Hematopoietic multipotent progenitor cell treated with erythropoietin and hydrocortisone succinate and interleukin-3 and kit ligand, for 8 days (in vitro differentiated cells): ENCODE measurements at regions not wholly inside any gene's neighbourhood (a gene's known extent, or its start where the extent isn't known, plus 50 kb on each side); places are given as distances from the start of the nearest gene placed in this dataset.
"Not testable (repeated sequence)": the region's sequence is repeated elsewhere in the genome, so short reads cannot be mapped to it uniquely, and the experiment has no call there.

Experiments used
- DNase-seq: peaks from one replicate; pipeline ENCODE4 v3.0.0-alpha.2; 2015

DNA sequence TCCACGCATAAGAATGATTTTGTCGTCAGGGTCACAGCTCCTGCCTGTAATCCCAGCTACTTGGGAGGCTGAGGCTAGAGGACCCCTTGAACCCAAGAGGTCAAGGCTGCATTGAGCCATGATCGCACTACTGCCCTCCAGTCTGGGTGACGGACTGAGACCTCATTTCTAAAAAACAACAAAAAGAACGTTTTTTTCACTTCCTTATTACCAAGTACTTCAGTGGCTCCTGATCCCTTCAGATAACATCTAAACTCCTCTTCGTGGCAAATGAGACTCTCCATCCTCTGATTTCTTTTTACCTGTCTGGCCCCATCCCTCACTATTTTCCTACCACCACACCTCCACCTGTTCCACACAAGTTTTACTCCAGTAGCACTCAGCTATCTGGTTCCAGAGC lies 105.4 kb upstream of the TLK1 start:
- DNase-seq = no peak

DNA sequence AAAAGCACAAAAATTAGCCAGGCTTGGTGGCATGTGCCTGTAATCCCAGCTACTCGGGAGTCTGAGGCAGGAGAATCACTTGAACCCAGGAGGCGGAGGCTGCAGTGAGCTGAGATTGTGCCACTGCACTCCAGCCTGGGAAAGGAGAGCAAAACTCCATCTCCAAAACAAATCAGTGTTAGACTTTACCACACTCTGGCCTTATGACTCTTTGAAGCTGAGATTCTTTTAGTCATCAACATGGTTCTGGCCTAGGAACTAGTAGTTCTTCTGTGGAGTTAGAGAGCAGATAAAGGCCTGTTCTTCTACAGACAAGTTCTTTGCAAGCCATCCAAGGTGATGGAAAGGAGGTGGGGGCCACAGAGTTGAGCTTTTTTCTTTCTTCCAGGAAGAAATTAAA lies 100.8 kb upstream of the TLK1 start:
- not testable (repeated sequence) for DNase-seq

DNA sequence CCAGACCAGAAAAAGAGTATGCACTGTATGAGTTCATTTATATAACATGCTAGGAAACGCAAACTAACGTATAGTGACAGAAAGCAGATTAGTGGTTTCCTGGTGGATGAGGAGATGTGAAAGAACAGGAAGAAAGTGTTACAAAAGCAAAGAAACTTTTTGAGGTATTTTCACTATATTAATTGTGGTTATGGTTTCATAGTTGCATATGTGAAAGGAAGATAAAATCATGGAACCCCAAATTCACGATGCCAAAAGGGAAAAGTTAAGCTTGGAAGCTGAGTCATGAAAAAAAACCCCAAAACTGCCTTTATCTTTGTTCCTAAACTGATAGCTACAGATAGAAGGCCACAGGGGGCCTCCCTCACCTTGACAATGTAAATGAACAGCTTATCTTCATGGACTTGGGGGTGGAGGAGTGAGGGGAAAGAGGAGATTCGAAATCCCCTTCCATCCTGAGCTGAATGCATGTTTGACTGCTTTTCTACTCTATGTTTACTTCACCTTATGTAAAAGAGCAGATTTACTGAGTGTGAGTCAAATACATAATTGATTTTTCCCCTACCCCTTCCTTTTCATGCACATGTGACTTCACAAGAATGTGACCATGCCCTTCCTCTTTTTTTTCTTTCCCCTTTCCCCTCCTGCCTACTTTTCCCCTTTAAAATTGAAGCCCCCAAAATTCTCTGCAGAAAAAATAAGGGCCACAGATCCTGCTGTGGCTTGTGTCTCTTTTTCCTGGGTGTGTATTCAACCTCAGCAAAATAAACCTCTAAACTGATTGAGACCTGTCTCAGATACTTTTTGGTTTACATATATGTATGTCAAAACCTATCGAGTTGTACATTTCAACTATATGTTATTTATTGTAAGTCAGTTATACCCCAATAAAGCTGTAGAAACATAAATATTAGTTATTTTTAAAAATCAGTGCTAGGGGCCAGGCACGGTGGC lies 100.1 kb upstream of the TLK1 start:
- no peak for DNase-seq

DNA sequence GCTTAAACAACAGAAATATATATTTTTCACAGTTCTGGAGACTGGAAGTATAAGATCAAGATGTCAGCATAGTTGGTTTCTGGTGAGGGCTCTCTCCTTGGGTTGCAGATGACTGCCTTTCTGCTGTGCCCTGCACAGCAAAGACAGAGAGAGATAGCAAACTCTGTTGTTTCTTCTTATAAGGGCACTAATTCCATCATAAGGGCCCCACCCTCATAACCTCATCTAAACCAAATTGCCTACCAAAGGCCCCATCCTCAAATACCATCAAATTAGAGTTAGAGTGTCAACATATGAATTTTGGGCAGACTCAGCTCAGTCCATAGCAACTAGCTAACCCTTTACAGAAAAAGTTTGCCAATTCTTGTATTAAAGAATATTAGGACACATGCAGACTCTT lies 94.0 kb upstream of the TLK1 start:
- DNase-seq = no peak

DNA sequence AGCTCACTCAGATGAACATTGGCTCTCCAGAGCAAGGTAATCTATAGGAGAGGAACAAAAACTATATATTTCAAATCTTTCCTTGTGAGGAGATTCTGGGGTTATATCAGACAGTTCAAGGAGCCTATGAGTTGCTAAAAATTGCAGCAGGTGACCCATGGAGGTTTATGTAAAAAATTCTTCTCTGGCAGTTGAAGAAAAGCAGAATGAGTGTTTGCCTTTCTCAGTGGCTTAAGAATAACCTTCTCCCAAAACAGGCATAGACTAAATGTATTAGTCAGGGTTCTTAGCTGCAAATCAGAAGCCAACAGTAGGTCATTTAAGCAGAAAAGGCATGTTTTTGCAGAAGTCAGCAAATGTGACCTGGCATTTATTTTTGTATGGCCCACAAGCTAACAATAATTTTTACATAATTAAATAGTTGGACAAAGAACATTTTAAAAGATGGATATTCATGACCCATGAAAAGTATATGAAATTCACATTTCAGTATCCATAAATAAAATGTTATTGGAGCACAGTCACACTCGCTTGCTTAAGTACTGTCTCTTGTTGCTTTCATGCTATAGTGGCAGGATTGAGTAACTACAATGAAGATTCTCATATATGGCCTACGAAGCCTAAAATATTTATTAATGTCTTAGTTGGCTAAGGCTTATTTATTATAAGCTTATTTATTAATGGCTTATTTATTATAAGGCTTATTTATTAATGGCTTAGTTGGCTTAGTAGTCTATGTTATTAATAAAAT lies 93.4 kb upstream of the TLK1 start:
- no peak for DNase-seq

DNA sequence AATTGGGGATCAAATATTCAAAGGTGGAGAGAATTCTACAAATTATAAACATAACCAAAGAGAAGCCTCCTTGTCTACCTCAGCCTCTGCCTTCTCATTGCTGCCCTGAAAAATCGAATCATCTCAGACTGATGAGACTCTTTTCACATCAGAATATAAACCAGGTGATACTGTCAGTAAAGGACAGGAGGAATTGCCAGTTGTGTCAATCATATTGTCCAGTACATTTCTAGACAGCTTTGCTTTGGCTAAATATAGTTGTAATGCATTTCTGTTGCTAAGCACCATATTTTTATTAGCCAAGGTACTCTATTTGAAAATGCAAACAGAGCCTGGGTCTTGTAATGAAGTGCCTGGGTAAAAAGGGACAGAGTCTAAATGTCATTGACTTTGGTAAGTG lies 92.6 kb upstream of the TLK1 start:
- no peak for DNase-seq

DNA sequence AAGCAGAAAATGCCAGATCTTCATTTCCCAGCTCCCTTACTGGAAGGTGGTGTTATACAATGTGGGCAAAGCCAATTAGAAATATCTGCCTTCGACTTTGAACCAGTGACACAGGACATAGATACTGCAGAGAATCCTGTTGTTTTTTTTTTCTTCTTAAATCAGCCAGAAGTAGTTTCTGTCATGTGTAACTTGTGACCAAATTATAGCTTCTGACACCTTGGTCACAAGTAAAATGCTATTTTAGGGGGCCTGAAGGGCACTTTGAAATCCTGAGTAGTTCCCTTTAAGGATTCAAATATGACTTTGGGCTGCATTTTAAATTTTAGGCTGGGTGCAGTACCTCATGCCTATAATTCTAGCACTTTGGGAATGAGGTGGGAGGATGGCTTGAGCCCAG lies 89.0 kb upstream of the TLK1 start:
- no peak for DNase-seq

DNA sequence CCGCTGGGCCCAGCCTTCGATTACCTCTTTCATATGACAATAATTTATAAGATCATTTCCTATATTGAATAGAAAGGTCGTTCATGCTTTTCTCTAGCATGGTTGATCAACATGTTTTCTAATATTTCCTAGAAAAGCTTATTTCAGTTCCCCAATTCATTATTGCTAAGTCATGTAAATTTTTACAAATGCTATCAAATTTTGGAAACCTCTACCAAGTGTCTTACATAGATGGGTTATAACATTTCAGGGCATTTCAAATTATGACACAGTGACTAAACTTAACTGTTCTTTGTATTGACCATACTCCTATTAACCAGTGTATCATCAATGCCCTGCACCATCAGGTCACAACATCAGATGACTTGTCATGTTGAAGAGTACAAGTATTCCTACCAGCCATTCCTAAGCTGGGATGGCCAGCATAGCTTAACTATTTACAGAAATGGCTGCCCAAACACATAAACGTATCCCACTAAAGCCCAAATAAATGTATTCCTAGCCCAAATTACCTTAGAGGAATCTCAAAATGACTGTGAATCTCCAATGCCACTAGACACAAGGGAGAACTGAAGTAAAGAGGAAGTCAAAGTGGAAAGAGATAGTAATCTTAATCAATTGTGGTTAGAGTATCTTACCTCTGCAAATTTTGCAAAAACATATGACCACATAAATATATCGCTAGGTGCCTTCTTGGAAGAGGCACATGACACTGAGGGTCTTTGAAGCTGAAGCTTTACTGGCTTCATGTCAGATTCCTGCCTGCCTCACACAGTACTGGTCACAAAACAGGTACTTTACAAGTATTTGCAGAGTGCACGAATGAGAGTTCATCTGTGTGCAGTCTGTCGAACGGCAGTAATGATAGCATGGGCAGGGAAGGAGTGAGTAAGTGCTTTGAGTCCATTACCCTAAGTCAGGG lies 87.3 kb upstream of the TLK1 start:
- DNase-seq = peak; percentile 67

DNA sequence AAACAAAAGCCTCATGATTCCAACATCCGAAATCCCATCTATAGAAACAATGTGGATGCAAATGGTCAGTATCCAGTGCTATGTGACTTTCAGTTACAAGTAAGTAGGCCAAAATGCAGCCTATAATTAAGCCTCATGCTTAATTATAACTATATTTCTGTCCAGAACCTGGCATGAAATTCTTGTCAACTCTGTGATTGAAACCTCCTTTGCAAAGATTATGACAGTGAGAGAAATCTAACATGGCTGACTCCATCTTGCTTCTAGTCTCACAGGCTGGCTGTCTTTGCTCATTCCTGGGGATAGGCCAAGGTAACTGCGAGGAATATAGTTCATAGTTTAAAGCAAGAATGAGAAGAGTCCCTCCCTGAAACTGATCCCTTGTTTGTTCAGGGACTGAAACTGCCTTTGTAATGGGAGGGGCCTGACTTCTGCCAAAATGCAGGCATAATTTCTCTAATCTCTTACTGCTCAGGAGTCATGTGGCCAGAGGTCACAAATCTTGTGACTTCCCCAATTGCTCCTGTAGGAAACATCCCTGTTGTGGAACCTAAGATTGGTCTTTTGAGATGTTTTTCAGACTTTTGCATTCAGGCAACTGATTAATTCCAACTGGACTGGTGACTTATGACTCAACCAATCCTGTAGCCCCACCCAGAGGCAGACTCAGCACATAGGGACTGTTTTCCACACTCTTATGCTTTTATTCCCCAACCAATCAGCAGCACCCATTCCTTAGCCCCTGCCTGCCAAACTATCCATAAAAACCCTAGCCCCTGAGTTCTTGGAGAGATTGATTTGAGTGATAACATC lies 84.5 kb upstream of the TLK1 start:
- DNase-seq = peak; percentile 40

DNA sequence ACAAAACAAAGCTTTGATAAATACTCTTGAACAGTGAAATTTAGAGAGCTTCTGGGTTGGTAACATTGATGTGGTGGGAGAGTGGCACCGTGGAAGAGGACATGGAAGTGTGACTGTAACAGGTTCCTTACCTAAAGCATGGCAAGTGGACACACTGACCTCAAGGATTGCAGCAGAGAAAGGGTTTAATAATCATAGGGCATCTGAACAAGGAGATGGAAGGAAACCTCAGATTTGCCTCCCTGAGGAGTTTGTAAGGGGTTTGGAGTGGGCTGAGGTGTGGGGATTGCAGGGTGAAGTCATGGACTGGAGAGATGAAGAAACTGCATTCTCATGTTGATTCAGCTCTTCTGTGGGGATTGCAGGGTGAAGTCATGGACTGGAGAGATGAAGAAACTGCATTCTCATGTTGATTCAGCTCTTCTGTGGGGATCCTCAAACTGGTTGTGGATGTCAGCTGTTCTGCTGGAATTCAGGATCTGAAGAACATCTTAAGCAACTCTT lies 83.8 kb upstream of the TLK1 start:
- DNase-seq = no peak

DNA sequence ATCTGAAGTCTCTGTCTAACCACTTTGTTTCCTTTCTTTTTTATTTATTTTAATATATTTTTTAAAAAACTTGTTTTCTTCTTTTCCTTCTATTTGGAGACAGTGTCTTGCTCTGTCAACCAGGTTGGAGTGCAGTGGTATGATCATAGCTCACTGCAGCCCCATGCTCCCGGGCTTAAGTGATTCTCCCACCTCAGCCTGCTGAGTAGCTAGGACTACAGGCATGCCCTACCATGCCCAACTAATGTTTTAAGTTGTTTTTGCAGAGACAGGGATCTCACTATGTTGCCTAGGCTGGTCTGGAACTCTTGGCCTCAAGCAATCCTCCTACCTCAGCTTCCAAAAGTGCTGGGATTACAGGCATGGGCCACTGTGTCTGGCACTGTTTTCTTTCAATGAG lies 81.1 kb upstream of the TLK1 start:
- DNase-seq = no peak

DNA sequence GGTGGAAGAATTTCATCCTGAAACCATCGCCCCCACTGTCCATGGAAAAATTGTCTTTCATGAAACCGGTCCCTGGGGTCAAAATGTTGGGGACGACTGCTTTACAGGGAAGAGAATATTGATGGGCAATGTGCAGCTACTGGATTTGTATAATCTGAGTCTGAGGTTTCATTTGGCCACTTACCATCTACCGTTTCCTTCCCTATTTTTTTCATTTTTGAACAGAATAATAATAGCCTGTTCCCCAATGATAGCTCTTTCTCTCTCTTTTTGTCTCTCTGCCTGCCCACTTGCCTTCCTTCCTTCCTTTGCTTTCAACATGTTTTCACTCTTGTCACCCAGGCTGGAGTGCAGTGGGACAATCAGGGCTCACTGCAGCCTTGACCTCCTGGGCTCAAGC lies 78.3 kb upstream of the TLK1 start:
- DNase-seq = no peak

DNA sequence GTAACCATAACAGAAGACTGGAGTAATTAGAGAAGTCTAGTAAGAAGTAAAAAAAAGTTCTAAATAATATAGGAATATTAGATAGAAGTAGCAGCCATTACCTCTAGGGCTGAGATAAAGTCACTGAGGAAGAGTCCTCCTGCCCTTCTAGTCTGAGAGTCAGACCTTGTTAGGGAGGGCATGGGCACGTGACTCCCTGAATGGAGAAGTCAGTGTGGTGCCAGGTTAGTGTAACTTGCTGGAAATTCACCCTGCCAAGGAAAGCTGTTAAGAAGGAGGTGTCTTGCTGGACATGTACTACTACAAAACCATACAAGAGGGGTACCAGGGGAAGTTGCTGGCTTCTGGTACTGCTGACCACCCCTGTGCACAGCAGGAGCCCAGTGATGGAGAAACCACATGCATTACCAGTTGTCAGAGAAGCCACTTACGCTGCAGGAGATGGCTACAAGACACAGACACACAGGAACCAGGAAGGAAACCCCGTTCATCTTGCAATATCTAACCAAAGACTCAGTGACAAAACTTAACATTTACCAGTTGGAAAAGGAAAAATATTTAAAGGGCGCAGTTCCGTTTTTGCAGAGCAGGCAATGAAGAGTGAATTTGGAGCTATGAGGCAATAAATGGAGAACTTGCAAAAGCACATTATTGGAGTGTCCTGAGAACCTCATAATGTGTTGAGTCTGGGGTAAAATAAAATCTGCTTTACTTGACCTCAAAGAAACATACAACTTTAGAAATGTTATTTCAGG lies 77.2 kb upstream of the TLK1 start:
- DNase-seq = no peak

DNA sequence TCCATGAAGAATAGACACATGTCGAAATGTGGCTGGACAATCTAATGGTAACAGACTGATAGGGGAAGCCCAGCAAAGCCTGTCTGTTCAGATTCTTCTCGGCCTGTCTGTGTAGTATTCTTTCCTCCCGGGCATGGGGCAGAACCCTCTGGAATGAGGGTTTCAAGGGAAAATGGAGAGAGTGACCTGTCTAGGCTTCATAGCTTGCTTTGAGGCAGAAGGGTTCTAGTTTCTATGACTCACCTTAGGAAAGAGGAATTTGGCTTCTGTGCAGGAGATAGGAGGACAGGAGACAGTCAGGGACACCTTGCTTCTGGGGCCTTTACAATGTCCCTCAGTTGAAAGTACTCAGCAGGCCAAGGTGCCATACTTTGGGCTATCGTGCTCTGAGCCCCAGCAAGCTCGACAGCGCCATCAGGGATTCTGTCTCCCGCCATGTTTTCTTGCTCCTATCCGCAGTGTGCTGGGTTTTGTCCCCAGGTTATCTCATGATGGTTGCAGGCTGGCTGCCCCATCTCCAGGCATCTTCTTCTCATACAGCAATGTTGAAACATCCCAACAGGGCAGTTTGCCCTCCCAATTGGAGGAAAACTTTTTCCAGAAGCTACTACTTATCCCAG lies 74.7 kb upstream of the TLK1 start:
- no peak for DNase-seq

DNA sequence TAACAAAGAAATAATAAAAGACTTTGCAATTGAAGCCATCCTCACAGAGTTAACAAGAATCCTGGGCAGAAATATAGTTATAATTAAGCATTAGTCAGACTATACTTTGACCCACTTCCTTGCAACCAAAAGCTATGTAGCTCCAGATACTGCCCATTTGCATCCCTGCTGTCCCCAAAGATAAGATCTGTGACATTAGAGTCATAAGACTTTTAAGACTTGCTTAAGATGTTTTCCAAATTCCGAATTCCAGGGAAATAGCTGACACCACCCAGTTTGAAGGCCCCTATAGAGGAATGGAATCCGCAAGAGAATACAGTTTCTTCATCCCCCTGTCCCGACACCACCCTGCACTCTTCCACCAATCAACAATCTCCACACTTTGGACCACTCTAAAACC lies 69.5 kb upstream of the TLK1 start:
- no peak for DNase-seq

DNA sequence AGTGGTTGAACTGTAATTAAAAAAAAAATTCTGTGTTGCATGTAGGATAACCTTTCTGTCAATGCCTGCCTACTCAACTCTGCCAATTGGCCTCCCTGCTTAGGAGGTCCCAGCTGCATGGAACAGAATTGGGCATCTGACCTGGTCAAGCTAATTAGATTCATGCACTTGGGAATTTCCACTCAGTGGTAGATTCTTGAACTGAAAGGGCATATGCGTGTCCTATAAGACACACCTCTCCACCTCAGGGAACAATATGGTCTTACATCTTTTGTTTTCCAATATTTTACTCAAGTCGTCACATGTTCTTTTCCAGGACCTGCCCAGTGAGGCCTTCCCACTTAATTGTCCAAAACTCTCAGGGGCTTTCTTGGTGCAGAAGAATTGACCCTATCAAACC lies 68.1 kb upstream of the TLK1 start:
- DNase-seq = no peak

DNA sequence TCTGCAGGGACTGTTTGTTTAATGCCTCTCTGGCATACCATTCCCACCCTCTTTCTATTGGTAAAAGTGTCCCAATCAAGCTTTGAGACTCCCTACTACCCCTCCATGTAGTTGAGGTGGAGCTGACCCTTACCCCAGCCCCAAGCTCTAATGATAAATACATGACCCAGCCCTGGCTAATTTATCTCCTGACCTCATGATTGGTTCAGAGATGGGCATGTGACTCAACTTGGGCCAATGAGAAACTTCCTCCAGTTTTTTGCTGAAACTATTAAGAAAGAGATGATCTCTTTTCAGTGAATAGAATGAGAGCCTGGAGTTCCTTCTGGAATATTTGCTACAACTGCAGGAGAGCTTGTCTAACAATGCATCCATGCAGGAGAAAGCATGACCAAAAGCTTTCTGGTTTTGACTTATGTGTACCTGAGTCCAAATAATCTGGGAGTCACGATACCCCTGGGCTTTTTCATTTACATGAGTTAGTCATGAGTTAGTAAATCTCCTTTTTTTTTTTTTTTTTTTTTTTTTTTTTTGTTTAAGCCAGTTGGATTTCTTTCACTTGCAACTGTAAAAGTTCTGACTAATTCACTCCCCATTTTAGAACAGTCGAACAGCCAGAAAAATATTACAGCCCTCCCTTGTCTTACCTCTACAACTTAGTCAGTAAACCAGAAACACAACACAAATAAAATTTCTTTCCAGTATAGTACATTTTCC lies 66.5 kb upstream of the TLK1 start:
- no peak for DNase-seq

DNA sequence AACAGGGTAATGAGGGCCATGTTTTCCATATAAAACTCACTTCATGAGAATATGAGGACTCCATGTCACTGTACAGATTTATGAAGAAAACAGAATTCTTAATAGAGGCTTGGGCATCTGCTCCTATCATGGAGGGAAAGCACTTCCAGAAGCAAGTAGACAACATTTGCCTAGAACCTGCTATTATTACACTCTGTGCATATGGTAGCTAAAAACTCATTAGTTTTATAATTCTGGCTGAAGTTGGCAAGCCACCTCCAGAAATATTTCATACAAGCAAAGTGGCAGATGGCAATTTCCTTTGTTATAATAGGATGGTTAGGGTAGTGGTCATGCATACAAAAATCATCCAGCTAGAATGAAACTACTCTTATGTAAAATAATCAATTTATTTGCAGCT lies 65.8 kb upstream of the TLK1 start:
- DNase-seq = no peak

DNA sequence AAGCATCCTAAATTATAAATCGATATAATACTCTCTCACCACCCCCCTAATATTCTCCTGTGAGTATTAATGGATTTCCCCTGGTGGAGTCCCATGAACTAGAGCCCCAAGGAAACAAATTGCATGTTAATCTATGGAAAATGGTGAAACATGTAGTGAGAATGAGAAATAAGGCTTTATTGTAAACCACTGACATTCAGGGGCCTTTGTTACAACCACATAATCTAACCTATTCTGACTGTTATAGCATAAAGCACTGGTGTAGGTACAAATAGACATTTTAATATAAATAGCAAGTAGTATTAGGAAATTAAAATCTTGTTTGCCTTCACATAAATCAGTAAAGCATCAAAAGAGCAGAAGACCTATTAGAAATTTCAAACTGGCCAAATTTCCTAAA lies 65.3 kb upstream of the TLK1 start:
- no peak for DNase-seq

DNA sequence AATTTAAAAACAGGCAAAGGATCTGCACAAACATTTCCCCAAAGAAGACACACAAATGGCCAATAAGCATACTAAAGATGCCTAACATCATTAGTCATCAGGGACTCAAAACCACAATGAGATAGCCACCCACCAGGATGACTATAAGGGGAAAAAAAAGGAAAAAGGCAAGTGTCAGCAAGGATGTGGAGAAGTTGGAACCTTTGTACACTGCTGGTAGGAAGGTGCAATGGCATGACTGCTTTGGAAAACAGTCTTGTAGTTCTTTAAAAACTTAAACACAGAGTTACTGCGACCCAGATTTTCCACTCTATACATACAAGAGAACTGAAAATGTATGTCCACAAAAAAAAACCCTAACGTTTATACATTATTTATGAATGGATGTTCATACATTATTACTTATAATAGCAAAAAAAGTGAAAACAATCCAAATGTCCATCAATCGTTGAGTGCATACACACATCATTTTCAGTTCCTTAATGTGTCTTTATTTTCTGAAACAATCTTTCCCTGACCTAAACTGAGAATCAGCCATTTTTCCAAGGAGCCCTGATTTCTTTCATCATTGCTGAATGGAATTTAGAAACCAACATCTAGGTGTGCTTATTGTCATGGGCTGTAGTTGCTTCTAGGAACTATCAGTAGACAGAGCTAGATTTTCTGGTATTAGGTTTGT lies 64.7 kb upstream of the TLK1 start:
- DNase-seq = peak; percentile 56
